OCI-LY7 (cell line): ENCODE measurements at regions not wholly inside any gene's neighbourhood (a gene's known extent, or its start where the extent isn't known, plus 50 kb on each side); places are given as distances from the start of the nearest gene placed in this dataset.

ENCODE experiments used
- EZH2phosphoT487 ChIP-seq: fragments of 200-600 bp; sonication (generic); IDR thresholded peaks from 2 replicates; pipeline ENCODE4 v1.6.1; 2018; ENCODE audit warnings: low read depth, borderline replicate concordance, mild to moderate bottlenecking, mixed run types, antibody characterized with exemption, low read length, moderate library complexity, mixed read lengths
- TF ChIP-seq, protein P1 (sequence below): fragments of 200-600 bp; sonication (generic); conservative IDR thresholded peaks from 2 replicates; pipeline ENCODE4 v1.5.1; 2014; ENCODE audit warnings: mild to moderate bottlenecking, antibody characterized with exemption, low read length, moderate library complexity, mixed read lengths

DNA sequence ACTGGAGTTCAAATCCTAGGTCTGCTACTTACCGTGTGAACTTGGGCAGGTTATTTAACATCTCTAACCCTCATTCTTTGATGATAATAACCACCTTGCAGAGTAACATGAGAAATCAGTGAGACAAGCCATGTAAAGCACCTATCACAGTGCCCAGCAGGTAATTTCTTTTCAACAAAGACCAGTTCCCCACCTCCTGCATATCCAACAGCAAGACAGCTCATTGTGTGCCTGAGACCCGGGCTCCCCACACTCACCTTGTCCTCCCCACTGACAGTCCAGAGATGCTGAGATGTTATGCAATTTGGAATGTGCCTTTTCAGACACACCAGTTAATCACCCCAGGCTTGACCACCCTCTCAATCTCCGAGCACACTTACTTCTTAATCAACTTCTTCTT lies 367.6 kb upstream of the DAB1 start:
- TF ChIP-seq, protein P1, sequence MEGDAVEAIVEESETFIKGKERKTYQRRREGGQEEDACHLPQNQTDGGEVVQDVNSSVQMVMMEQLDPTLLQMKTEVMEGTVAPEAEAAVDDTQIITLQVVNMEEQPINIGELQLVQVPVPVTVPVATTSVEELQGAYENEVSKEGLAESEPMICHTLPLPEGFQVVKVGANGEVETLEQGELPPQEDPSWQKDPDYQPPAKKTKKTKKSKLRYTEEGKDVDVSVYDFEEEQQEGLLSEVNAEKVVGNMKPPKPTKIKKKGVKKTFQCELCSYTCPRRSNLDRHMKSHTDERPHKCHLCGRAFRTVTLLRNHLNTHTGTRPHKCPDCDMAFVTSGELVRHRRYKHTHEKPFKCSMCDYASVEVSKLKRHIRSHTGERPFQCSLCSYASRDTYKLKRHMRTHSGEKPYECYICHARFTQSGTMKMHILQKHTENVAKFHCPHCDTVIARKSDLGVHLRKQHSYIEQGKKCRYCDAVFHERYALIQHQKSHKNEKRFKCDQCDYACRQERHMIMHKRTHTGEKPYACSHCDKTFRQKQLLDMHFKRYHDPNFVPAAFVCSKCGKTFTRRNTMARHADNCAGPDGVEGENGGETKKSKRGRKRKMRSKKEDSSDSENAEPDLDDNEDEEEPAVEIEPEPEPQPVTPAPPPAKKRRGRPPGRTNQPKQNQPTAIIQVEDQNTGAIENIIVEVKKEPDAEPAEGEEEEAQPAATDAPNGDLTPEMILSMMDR, result no peak
- no peak for TF ChIP-seq EZH2phosphoT487
